Suppressor macrophage treated with lipopolysaccharide for 4 hours (primary cell): ENCODE measurements at regions not wholly inside any gene's neighbourhood (a gene's known extent, or its start where the extent isn't known, plus 50 kb on each side); places are given as distances from the start of the nearest gene placed in this dataset.
"Not testable (repeated sequence)": the region's sequence is repeated elsewhere in the genome, so short reads cannot be mapped to it uniquely, and the experiment has no call there.

Source experiments
- DNase-seq: peaks from one replicate; pipeline ENCODE4 v3.0.0-alpha.2; 2020

DNA sequence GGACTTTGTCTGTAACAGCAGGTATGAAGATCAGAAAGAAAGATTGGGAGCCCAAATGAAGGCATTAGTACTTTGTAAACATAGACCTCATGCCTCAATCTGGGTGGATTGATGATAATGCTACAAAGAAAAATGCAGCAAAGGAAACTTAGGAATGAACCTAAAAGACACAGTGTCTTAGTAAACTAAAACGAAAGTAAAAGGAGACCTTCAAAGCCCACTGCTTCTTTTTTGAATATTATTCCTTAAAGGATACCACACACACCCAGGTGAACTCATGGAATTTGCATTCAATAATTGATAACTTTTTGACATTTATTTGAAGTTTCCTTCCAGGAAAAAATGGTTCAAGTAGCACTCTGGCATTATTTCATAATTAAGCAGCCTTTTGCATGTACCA, 543.2 kb downstream of the TTLL7 start:
- not testable (repeated sequence) for DNase-seq

DNA sequence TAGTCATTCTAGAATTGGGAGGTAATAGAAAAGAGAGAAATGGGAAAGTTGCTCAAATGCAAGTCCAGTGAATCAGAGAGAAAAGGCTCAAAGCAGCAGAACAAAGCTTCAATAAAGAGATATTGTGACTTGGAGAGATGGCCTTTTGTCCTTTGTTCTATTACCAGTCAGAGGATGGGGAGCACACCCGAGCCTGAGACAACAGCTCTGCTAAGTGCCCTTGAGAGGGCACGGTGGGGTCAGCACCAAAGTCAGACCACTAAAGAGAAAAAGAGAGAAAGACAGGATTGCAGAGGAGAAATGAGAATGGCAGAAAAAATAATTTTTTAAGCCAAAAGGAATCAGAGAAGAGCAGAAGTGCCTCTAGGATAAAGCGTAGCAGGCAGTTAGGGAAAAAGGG, 553.1 kb downstream of the TTLL7 start:
- not testable (repeated sequence) for DNase-seq

DNA sequence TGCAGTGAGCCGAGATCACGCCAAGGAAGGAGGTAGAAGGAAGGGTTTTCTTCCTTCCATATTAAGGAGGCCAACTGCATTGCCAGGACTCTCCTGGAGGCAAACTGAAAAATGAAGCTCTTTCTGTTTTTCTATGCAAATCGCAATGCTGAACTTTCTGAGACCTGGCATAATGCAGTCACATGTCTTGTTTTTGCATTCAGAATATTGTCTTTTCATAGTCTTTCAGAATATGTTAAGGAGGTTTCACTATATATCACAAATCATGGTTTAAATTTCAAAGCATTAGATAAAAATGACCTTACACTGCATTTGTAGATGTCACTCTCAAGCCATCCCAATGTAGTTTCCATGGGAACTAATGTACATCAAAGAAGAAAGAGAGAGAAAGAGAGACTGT, 556.5 kb downstream of the TTLL7 start:
- DNase-seq, result not testable (repeated sequence)

DNA sequence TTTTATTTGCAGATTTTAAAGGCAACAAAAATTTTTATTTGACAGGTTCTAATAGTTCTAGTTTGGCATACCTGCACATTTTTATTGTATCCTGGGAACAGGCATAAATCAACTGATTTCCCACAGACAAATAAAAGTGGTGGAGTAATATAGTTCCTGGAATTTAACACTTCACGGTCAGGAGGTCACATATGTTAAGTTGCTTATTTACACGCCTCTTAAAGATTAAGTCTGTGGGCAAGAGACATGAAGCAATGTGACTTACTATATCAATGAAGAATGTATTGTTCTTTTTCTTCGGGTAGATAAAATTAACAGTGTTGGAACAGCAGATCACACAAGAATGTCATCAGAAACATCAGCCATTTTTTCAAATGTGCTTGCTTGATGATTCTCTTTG, 558.3 kb downstream of the TTLL7 start:
- DNase-seq, result not testable (repeated sequence)

DNA sequence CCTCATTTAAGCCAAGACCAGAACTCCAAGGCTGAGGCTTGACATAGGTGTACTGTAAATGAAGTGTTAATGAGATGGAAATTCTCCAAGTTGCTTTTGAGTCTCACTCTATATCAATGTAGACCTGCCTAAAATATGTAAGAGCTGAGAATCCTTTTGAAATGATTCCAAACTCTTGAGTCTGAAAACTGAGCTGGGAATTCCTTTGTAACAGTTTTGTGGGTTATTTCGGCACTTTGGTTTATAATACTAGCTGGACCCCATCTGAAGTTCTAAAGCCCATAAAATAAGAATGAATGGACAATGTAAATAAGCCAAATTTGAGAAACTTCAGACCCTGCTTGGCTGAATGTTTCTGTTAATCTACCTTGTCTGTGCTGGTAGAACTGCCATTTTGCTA, 558.9 kb downstream of the TTLL7 start:
- not testable (repeated sequence) for DNase-seq

DNA sequence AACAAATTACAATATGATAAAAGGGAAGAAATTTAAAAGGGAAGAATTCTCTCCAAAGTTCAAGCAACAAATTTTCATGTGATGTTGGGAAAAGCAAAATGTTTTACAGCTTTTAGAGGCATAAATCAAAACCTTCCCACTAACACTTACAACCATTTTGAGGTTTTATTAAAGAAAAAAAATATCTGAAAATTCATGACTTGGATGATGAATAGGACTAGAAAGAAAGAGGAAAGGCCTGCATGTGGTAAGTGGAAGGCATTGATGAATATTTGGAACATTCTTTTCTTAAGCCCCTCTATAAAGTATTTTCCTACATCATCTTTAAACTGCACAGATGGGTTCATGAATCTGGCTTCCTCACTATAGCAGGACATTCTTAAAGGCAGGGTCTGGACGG, 560.6 kb downstream of the TTLL7 start:
- DNase-seq, result not testable (repeated sequence)

DNA sequence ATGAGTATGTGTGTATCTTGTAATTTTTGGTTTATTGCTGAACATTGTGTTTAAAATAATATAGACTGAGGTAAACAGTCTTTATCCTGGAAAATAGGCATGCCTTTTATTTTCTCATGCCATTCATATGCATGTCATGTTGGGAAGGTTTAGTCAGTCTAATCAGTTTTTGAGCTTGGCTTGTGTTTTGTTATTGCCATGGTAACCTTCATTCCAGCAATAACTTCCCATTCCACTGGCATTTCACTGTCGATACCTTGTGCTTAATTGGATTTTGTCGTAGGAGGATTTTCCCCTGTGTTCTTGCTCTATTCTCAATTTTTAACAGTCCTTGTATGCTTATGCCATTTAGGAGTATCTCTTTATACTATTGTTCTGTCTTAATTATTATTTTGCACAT, 563.6 kb downstream of the TTLL7 start:
- not testable (repeated sequence) for DNase-seq

DNA sequence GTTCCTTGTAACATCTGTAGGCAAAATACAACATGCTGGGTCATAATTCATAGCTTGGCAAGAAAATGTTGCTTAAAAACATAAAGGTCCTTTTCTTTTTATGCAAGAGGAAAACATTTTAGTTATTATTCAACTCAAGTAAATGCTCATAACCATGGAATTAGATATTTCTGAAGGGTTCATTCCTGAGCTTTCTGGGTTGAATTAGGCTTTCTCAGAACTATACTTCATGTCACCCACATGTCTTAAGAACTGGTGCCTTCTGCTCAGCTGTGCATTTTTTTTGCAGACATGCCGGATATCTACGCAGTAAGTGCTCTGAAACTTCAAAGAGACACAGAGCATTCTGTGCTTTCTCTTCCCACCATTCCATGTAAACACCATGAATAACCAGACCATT, 571.4 kb downstream of the TTLL7 start:
- DNase-seq, result not testable (repeated sequence)

DNA sequence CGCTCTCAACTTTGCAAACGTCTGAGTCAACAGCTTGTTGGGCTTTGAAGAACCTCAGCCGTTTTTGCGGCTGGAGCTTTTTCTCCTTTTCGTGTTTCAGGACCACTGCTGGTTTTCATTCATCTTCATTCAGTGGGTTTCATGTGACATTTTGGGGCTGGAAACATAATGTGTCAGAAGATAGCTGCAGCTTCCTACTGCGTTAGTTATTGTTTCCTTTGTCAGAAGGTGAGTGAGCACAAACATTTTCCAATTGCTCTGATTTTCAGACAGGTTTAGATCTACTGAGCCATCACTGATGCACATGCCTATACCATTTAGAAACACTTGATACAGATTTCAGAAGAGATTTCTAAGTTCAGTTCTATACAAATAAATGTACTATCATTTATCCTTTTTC, 575.5 kb downstream of the TTLL7 start:
- DNase-seq, result not testable (repeated sequence)

DNA sequence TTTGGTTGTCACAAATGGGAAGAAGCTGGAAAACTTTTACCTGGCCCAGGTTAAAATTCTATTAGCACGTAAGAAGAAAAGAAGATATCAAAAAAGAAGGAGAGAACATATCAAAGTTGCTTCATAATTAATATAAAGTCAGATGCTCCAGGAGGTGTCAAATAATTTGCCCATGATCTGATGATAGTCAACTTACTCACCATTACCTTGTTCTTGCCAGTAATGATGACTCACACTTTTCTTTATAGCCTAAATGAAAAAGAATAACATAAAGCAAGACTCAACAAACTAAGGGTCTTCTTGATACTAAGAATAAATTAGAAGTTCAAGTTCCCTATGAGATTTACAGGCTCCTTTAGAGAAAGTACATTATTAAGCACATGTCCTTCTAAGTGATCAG, 580.4 kb downstream of the TTLL7 start:
- no peak for DNase-seq

DNA sequence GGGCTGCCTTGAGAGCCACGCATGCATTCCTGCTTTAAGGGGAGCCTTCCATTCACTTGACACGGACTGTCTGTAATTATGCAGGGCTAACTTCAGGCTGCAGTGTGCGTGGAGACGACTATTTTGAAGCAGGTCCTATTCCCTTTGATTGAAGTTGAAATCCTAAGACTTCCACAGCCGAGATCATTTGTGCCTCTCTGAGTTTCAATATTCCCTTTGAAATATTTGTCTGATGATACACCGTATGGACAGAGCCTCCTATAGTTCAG, 585.2 kb downstream of the TTLL7 start:
- DNase-seq, result not testable (repeated sequence)

DNA sequence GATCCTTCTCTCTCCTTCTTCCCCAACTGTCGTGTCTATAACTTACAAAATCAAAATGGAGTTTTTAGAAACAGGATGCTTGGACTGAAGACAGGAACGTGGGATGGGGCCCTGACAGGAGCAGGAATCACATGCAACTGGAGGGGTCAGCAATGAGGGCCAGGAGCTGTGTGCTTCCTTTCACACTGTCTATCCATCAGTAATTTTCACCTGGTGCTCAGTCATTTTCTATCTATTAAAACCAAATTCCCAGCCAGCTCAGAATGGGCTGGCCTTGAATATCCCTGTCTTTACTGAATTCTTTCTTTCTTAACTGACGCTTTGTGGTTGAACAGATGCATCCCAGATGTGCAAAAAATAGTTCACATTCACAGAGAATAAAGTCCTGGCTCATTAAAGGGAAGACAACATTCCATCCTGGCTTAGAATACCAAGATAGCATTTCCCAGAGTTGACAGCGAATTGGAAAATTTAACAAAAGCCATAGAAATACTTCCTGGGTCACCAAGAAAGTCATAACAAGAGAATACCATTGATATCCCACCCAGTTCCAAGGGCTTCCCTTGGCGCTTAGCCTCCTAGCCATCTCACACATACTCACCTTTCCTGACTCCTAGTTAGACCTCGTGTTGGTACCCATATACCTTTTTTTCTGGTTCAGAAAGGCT, 588.1 kb downstream of the TTLL7 start:
- not testable (repeated sequence) for DNase-seq

DNA sequence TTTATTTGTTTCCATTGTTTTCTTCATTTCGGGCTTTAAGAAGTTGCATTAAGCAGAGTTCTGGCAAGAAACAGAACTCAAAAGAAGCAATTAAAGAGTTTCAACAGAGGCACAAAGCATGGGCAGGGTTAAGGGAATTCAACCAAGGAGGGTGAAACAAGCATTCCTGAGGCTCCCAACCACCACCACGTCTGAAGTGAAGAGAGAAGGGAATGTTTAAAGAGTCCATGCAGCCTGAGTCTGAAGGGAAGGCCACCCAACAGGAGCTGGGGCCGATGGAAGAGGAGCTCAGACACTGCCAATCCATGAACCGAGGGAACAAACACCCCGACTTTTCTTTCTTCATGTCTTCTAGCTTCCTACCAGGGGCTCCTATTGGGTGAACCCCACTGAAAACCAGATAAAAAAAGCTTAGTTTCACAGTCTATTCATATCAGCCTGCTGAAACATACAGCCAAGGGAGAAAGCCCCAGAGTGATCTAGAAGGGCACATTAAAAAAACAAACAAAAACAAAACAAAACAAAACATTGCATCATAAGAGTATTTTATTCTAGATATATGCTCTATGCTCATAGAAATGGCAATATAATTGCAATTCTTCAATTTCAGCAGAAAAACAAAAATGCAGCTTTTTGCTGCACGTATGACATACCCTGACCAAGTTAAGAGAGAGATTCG, 592.1 kb downstream of the TTLL7 start:
- not testable (repeated sequence) for DNase-seq

DNA sequence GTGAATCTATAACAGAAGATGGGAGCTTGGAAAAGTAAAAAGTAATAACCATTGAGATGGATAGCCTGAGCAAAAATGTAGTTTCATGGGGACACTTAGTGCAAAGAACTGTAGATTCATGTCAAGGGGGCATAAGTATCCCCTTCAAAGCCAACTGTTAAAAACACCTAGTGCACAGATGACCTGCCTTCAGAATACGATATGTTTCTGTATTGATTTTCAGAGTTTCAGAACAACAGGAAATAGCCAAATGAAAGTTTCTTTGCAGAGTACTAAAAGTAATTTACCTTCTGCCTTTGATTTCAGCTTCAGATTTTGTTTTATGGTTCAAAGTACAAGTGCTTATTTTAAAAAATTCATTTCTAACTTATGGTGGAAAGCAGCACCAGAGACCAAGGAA, 593.1 kb downstream of the TTLL7 start:
- not testable (repeated sequence) for DNase-seq

DNA sequence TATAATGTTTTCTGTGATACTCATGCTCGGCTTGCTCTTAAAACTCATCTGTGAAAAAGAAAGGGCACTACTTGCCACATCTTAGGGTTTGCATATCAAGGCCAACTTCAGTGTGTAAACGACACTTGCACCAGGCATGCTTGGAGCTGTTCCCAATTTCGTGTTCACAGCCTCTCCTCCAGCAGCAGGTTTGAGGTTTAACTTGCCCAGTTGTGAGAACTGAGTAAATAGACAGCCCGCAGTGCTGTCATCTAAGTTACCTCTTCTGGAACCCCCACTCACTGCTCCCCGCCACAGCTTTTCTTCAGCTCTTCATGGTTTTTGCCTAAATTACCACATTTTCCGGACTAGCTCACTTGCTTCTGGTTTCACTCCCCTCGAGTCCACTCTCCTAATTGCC, 595.4 kb downstream of the TTLL7 start:
- not testable (repeated sequence) for DNase-seq

DNA sequence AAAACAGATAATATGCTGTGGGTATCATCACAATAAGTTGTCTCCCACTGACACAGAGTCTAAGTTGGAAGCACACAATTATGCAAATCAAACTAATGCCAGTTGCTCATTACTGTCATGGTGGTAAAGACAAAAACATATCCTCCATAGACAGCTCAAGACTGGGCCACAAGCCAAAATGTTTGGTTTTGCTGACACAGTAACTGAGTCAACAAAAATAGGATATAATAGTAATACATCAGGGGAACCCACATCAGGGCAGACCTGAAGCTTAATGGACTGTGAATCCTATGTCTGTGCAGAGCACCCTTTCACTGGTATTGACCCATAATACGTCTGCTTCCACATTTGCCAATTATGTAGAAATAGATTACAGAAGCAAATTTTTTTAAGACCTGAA, 597.8 kb downstream of the TTLL7 start:
- DNase-seq, result not testable (repeated sequence)

DNA sequence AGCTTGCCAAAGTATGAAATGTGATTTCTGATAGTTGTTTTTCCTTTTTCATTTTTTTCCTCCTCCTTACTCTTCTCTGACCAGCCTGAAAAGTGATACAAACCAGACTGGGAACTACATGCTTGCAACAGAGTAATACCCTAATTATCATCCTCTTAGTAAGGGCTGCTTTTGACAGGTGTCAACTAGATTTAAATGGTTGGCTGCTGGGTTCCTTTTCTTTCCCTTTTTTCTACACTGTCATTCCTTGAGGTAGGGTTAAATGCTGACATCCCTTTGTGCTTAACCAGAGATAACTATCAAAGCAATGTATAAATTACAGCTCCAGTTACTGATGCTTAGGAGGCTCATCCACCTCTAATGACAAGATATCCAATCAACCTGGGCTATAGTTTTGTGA, 598.8 kb downstream of the TTLL7 start:
- not testable (repeated sequence) for DNase-seq

DNA sequence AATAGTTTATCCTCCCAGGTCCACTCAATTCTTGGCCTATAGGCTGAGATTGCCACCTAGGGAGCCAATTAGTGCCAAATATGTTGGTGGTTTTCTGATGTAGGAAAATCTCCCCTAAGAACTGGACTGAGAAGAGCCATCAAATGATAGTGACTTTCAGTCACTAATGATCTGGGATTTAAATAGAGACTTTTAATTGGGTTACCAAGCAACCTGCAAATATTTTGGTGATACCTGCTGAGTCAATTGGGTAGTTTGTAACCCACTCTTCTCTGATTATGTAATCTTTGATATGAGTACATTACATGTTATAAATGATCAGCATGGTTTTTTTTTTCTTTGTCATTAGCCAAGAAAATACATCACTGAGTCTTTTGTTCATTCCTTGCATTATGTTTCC, 600.8 kb downstream of the TTLL7 start:
- not testable (repeated sequence) for DNase-seq

DNA sequence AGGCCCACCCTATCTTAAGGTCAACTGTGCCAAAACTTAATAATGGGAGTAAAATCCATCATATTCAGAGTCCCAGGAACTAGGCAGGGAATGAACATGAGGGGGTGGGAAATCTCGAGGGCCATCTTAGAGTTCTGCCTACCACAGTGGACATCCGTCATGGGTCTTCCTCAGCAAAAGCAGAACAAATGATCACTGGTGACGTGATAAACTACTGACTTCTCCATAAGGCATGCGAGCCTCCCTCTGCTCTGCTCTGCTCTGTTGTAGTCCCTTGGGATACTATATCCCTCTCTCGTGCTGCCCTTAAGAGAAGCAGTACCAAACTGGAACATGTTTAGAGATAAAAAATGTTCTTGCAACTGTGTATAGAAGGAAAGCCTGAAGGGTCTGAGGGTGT, 603.8 kb downstream of the TTLL7 start:
- not testable (repeated sequence) for DNase-seq

DNA sequence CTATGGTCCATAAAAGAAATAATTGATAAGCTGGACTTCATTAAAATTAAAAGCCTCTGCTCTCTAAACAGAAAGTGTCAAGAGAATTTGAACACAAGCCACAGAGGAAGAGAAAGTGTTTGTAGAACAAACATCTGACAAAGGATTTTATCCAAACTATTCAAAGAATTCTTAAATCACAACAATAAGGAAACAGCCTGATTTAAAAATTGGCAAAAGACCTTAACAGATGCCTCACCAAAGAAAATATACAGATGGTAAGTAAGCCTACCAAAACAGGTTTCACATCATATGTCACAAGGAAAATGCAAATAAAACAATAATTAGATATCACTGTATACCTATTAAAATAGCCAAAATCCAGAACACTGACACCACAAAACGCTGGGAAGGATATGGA, 612.0 kb downstream of the TTLL7 start:
- DNase-seq, result not testable (repeated sequence)

DNA sequence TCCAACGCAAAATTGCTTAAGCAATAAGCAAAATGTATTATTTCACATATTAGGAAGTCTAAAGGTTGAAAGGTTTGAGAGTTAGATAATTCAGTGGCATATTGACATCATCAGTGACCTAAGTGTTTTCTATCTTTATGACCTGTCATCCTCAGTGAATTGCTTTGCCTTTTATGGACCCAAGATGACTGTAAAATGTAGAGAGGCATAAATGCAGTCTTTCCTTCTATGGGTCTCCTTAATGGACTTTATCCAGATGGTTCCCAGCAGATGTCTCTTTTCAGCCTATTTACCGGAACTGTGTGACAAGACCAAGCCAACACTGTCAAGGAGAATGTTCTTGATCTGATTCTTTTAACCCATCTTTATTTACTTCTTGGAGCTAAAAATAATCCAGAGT, 615.8 kb downstream of the TTLL7 start:
- not testable (repeated sequence) for DNase-seq

DNA sequence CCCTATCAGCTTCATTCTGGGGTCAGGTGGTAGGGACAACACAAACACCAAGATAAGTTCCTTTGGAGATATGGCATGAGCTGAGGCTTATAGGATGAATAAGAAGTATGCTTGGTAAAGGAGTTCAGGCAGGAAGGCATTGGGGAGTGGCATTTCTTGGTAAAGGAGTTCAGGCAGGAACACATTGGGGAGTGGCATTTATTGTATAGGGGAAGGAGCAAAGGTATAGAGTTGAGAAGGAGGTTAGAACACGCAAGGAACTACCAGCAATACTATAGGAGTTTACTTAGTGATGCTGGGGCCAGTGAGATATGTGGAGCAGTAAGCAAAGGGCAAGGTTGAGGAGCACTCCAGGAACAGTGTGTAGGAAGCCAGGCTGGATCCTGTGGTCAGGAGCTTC, 625.9 kb downstream of the TTLL7 start:
- DNase-seq, result not testable (repeated sequence)

DNA sequence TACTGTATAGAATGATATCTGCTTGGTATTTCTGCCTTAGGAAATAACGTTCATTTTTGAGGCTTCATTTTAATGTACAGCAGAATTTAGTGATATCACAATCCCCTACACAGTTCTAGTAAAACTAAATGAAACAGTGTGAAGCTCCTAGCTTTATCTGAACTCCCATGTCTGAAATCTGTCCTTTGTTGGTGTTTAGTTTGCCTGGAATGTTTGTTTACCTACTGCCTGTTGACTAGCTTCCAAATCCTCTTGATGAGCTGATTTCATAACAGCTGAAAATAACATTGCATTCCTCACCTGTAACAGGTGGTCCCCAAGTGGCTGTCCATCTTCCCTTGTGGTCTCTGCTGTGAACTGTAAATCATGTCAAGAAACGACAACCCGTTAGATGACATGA, 629.1 kb downstream of the TTLL7 start:
- not testable (repeated sequence) for DNase-seq

DNA sequence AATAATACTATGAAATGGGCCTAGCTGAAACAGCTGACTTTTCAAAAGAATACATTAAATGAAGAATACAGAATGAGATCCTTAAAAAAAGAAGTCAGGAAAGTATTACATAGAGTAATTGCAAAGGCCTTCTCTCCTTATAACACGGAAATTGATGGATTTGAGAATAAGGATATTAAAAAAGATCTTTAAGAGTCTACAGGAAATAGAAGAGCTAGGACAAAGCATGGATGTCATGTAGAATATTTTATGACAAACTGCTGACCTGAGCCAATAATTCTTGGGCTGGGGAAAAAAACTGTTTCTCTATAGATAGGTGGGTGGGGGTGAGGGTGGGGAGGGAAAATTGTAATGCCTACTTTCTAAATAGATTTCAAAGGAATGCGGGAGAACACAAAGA, 633.6 kb downstream of the TTLL7 start:
- DNase-seq, result not testable (repeated sequence)

DNA sequence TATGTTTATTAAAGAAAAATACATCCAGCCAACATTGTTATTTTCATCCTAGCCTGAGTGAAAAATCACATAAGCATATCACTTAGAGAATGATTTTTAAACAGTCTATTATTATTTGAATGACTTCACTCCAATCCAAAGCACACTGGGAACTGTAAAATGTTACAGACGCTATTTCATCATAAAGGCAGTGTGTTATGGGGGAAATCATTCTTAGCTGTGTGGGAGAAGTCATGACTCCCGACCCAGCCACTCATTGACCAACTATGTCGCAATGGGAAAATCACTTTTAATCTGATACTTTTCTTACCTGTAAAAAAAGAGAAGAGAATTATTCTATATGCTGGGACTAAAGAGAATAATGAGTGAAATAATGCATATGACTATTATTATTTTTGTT, 653.6 kb downstream of the TTLL7 start:
- not testable (repeated sequence) for DNase-seq
